HS-27A (cell line): ENCODE measurements at regions not wholly inside any gene's neighbourhood (a gene's known extent, or its start where the extent isn't known, plus 50 kb on each side); places are given as distances from the start of the nearest gene placed in this dataset.

Experiments
- DNase-seq: peaks from one replicate; pipeline ENCODE4 v3.0.0-alpha.2; 2012; ENCODE audit warnings: low read depth, missing footprints

DNA sequence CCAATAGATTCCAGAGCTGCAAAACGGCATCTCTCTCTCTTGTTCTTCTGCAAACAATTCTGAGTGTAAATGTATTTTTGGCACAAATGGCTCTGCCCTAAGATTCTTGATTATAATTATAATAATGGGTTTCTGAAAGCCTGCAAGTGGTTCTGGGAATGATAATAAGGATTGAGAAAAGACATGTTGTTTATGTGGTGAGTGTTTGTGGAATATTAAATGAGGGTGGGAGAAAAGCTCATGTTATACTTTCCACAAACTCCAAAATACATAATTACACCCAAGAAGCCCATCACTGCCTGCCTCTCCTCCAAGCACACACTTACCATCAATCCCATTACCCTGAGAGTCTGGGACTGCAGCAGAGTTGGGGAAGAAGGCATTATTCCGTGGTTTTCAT, 460.0 kb upstream of the BRINP1 start:
- DNase-seq, result no peak

DNA sequence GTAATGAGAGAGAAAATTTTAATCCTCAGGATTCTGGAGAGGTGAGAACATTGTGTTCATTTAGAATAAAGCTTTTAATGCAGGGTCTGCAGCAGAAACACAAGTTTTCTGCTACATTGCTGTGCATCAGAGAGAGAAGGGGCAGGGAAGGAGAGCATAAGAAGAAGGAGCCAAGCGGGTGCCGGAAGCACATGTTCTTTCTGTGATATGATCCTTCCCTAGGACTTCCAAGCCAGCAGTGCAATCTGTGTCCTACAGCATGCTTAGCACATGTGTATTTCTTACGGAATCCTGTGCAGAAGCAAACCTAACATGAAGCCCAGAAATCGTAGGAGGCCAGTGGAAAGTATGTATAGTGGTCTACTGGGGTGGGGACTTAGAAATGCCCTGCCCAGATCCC, 458.3 kb upstream of the BRINP1 start:
- no peak for DNase-seq

GRCh38 chr9:119827126-119827525, 457.9 kb upstream of the BRINP1 start:
- DNase-seq, result no peak

- DNase-seq, result no peak
Observed at GRCh38 chr9:119818726-119819435, 449.6 kb upstream of the BRINP1 start.

- peak; percentile 55 for DNase-seq
Observed at GRCh38 chr9:119810645-119811429, 441.6 kb upstream of the BRINP1 start.

GRCh38 chr9:119803679-119804078, 434.4 kb upstream of the BRINP1 start:
- no peak for DNase-seq

DNA sequence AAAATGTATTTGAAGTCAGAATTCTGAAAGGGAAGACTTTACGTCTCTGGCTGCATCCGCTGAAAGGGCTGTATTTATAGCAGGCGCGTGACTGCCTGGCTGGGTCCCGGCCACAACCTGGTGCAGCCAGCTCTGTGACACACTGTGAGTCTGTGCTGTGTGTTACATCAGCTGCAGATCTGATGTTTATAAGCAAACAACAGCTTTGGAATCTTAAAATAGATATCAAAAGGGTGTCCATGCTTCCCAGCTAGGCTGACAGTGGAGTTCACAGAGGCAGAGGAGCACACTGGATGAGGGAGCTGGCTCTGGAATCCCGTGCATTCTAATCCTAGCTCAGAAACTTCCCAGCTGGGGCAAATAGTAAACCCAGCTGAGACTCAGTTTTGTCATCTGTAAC, 433.4 kb upstream of the BRINP1 start:
- no peak for DNase-seq

- DNase-seq, result no peak
Observed at GRCh38 chr9:119802133-119802532, 432.9 kb upstream of the BRINP1 start.

GRCh38 chr9:119801311-119801710, 432.1 kb upstream of the BRINP1 start:
- no peak for DNase-seq

DNA sequence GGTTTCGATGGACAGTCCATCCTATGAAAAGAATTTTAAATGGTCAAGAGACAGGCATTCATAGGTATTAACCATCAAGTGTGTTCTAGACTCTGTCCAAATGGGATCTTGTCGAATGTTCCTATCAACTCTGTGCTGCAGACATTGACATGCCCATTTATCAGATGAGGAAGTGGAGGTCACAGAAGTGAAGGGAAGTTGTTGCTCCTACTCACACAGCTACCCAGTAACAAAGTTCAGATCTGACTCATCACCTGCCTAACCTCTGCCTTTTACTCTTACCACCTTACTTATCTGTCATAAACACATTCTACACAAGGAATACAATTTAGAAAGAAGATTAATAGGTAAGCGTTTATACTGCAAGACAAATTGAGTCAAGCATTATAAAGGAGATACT, 426.2 kb upstream of the BRINP1 start:
- DNase-seq, result no peak

DNA sequence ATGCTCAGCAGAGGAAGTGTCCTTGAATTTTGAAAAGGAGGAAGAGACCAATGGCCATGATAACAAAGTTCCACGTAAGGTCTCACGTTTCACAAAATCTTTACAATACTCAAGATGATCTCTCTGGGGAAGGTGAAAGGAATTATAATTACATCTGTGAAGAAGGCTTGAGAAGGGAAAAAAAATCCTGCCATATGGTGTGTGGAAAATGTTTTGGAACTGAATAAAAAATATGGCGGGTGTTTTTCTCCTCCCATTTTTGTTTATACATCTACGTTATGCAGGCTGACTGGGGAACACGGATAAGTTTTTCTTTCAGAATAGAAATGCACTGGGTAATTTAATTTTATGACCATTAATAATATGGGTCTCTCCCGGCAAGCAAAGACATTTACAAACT, 425.6 kb upstream of the BRINP1 start:
- no peak for DNase-seq

GRCh38 chr9:119793218-119793617, 424.0 kb upstream of the BRINP1 start:
- no peak for DNase-seq

- DNase-seq, result no peak
Observed at GRCh38 chr9:119792242-119792641, 423.0 kb upstream of the BRINP1 start.

DNA sequence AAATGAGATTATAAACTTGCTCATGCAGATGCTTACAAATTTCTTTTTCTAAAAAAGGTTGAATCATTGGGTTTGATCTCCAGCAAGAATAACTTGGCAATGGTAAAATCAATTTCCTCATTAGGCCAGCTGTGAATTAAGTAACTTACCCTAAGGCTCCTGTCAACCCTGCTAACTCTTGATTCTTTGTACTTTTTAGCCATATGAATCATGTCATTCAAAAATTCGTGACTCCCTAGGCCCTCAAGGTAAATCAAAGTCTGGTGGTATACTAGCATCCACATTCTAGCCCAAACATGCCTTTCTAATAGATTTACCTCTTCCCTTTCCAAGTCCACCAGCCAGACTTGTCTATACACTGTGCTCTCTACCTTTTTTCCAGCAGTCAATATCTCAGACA, 420.8 kb upstream of the BRINP1 start:
- DNase-seq, result no peak

- no peak for DNase-seq
Observed at GRCh38 chr9:119788921-119789320, 419.7 kb upstream of the BRINP1 start.

DNA sequence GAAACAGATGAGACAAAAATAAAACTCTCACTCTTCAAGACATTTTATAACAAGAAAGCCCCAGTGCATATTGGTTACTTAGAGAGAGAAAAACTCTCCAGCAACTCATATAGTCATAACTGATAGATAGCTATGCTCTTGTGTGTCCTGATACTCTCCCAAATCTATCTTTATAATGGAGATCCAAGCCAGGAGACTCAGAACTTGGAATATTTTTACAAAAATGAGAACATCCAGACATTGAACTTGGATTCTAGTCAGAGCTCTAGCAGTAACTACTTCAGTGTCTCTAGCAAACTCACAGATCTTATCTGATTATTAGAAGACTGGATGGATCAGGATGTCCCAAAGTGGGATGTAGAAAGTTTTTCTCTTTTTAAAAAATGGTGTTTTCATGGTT, 412.7 kb upstream of the BRINP1 start:
- no peak for DNase-seq

DNA sequence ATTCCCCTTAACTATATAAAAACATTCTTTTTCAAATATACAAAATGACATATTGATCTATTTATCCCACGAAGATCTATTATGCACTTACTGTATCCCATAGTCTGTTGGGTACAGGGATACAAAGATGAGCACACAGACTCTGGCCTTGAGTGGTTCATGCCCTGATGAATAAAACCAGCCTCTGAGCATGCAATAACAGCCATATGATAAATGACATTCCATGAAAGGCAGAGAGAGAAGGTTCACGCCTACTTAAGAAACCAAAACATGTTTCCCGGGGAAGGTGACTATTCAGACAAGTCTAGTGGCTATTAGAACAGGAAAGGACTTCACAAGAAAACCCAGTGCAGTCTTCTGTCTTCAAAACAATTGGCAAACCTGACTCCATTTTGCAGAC, 406.2 kb upstream of the BRINP1 start:
- no peak for DNase-seq

DNA sequence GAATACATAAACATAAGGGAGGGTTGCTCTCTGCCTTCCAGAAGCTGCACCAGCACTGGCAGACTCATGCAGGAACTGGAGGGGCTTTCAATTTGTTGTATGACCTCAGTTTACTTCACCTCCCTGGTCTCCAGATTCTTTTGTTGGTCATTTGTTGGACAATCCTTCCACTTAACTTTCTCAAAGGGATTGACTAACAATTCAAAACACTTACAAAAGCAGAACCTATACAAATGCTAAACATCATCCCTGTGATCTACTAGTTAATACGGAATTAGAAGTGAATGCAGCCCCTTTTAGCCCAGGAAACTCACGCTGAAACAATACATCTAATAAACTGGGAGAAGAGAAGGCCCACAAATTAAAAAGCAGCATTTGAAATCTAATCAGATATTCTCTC, 404.6 kb upstream of the BRINP1 start:
- DNase-seq, result no peak

- DNase-seq, result no peak
Observed at GRCh38 chr9:119771341-119771740, 402.1 kb upstream of the BRINP1 start.

DNA sequence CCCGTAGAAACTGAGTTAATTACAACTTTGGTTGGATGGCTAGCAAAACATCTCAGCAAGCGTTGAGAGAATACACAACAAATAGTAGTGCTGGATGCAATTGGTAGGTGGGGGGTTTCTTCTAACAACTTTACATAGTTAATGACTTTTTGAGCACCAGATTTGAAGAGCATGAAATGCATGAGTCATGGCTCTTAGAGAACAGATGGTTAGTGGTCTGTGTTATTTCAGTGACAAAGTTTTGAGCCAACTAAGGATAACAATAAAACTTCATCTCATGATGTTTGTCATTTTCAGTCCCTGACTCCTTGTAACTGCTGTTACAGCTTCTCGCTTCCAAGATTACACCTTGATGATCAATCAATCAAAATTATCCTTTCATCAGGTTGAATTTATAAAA, 399.0 kb upstream of the BRINP1 start:
- no peak for DNase-seq

DNA sequence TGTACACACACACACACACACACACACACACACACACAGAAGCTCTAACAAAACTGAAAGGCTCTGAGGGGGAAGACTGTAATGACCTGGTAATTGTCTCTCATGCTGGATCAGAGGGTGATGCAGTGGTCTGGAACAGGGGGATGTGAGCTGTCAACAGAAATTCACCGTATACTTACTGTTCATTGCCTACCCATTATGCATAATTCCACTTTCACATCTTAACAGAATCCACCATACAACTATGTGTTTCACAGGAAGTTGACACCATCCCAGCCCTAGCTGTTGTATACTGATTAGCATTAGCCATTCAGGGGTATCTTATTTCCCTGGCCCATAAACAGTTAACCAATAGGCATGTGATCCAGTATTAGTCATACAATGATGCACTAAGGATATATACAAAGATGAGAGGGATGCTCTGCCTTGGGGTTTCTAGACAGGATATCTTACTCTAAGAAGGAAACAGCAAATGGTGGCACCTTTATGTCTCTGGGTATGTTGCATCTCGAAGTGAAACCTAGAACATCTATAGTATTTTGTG, 396.5 kb upstream of the BRINP1 start:
- DNase-seq, result no peak

GRCh38 chr9:119763260-119763659, 394.0 kb upstream of the BRINP1 start:
- DNase-seq, result no peak

- DNase-seq, result no peak
Observed at GRCh38 chr9:119761812-119762211, 392.6 kb upstream of the BRINP1 start.

- DNase-seq, result no peak
Observed at GRCh38 chr9:119758990-119759389, 389.8 kb upstream of the BRINP1 start.
